HCT116 (cell line): ENCODE measurements at regions not wholly inside any gene's neighbourhood (a gene's known extent, or its start where the extent isn't known, plus 50 kb on each side); places are given as distances from the start of the nearest gene placed in this dataset.

ENCODE experiments used
- CBX3 ChIP-seq: IDR thresholded peaks from 2 replicates; pipeline ENCODE4 v1.6.1; 2012; ENCODE audit warnings: low read depth
- CTCF ChIP-seq, 3 experiments: fragments of 200-600 bp in 1 of 3; sonication (generic) in 1 of 3; IDR thresholded peaks in 2 of 3; conservative IDR thresholded peaks in 1 of 3; 2 replicates each; pipeline ENCODE4 v1.5.1; 2012 to 2017; ENCODE audit warnings: low read depth in 2 of 3, low read length in 2 of 3, antibody characterized with exemption in 1 of 3, borderline replicate concordance in 1 of 3, control low read depth in 1 of 3, mild to moderate bottlenecking in 1 of 3, mixed read lengths in 1 of 3, mixed run types in 1 of 3, moderate library complexity in 1 of 3; ENCODE audit not compliant: insufficient read depth in 1 of 3
- EGR1 ChIP-seq: IDR thresholded peaks from 2 replicates; pipeline ENCODE4 v1.6.1; 2012; ENCODE audit warnings: low read depth
- EZH2 ChIP-seq: fragments of 200-600 bp; sonication (generic); IDR thresholded peaks from 2 replicates; pipeline ENCODE4 v1.6.1; 2017; ENCODE audit warnings: antibody characterized with exemption, mixed run types
- EZH2phosphoT487 ChIP-seq: fragments of 200-600 bp; IDR thresholded peaks from 2 replicates; pipeline ENCODE4 v1.6.1; 2018; ENCODE audit warnings: antibody characterized with exemption, borderline replicate concordance
- FOSL1 ChIP-seq: IDR thresholded peaks from 2 replicates; pipeline ENCODE4 v1.6.1; 2012; ENCODE audit warnings: low read depth
- POLR2A ChIP-seq: IDR thresholded peaks from 2 replicates; pipeline ENCODE4 v1.7.0; 2011; ENCODE audit warnings: borderline replicate concordance; ENCODE audit not compliant: insufficient read depth, insufficient read length; ENCODE audit errors: extremely low read depth
- POLR2AphosphoS5 ChIP-seq: IDR thresholded peaks from 2 replicates; pipeline ENCODE4 v1.6.1; 2011; ENCODE audit warnings: mild to moderate bottlenecking, low read depth, low read length, moderate library complexity
- RAD21 ChIP-seq: IDR thresholded peaks from 2 replicates; pipeline ENCODE4 v1.6.1; 2012; ENCODE audit warnings: low read depth, mild to moderate bottlenecking
- SP1 ChIP-seq: IDR thresholded peaks from 2 replicates; pipeline ENCODE4 v1.6.1; 2012; ENCODE audit warnings: low read depth
- ZNF274 ChIP-seq: fragments of 200-500 bp; sonication (Bioruptor generic); IDR thresholded peaks from 2 replicates; pipeline ENCODE4 v1.6.1; 2014; ENCODE audit warnings: mild to moderate bottlenecking, low read depth, low read length, inconsistent platforms
- TF ChIP-seq, protein P1 (sequence below): IDR thresholded peaks from 2 replicates; pipeline ENCODE4 v1.6.1; 2012
- TF ChIP-seq, protein P2 (sequence below): IDR thresholded peaks from 2 replicates; pipeline ENCODE4 v1.6.1; 2012; ENCODE audit warnings: low read depth
- TF ChIP-seq, protein P3 (sequence below): IDR thresholded peaks from 2 replicates; pipeline ENCODE4 v1.6.1; 2011; ENCODE audit warnings: mild to moderate bottlenecking, low read length, moderate library complexity; ENCODE audit not compliant: insufficient replicate concordance; ENCODE audit errors: extremely low read depth

DNA sequence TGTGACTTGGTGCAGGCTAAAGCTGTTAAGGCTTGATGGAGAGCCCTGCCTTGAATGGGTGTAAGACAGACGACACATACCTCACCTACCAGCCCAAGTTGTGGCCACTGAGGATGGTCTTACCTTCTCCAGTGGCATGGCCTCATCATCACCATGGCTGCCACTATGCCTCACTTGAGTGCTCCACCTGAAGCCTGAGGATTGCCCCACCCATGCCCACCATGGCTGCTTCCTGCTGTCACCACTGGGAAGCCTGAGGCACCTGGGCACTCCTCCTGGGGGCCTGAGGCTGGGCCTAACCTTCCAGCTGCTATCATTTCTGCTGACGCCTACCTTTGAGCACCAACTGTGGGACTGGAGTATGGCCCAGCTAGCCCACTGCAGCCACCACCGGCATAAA is 1605.7 kb upstream of the FLRT2 start:
- TF ChIP-seq, protein P1, sequence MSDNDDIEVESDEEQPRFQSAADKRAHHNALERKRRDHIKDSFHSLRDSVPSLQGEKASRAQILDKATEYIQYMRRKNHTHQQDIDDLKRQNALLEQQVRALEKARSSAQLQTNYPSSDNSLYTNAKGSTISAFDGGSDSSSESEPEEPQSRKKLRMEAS, result no peak
- TF ChIP-seq POLR2A (no peak), CTCF (IDR thresholded peaks at IDR 0.05 in 2 of 3, conservative IDR thresholded peaks at IDR 0.05 in 1 of 3; ENCODE audit: borderline replicate concordance in 1 of 3, insufficient read depth in 1 of 3, low read depth in 2 of 3, low read length in 2 of 3) (no peak), RAD21 (no peak), EZH2 (no peak), CBX3 (no peak), EGR1 (no peak), POLR2AphosphoS5 (no peak), FOSL1 (no peak), SP1 (no peak), EZH2phosphoT487 (no peak), ZNF274 (no peak)
- TF ChIP-seq, protein P2, sequence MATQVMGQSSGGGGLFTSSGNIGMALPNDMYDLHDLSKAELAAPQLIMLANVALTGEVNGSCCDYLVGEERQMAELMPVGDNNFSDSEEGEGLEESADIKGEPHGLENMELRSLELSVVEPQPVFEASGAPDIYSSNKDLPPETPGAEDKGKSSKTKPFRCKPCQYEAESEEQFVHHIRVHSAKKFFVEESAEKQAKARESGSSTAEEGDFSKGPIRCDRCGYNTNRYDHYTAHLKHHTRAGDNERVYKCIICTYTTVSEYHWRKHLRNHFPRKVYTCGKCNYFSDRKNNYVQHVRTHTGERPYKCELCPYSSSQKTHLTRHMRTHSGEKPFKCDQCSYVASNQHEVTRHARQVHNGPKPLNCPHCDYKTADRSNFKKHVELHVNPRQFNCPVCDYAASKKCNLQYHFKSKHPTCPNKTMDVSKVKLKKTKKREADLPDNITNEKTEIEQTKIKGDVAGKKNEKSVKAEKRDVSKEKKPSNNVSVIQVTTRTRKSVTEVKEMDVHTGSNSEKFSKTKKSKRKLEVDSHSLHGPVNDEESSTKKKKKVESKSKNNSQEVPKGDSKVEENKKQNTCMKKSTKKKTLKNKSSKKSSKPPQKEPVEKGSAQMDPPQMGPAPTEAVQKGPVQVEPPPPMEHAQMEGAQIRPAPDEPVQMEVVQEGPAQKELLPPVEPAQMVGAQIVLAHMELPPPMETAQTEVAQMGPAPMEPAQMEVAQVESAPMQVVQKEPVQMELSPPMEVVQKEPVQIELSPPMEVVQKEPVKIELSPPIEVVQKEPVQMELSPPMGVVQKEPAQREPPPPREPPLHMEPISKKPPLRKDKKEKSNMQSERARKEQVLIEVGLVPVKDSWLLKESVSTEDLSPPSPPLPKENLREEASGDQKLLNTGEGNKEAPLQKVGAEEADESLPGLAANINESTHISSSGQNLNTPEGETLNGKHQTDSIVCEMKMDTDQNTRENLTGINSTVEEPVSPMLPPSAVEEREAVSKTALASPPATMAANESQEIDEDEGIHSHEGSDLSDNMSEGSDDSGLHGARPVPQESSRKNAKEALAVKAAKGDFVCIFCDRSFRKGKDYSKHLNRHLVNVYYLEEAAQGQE, result no peak
- TF ChIP-seq, protein P3, sequence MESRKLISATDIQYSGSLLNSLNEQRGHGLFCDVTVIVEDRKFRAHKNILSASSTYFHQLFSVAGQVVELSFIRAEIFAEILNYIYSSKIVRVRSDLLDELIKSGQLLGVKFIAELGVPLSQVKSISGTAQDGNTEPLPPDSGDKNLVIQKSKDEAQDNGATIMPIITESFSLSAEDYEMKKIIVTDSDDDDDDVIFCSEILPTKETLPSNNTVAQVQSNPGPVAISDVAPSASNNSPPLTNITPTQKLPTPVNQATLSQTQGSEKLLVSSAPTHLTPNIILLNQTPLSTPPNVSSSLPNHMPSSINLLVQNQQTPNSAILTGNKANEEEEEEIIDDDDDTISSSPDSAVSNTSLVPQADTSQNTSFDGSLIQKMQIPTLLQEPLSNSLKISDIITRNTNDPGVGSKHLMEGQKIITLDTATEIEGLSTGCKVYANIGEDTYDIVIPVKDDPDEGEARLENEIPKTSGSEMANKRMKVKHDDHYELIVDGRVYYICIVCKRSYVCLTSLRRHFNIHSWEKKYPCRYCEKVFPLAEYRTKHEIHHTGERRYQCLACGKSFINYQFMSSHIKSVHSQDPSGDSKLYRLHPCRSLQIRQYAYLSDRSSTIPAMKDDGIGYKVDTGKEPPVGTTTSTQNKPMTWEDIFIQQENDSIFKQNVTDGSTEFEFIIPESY, result no peak
